ENCODE measurements at regions not wholly inside any gene's neighbourhood (a gene's known extent, or its start where the extent isn't known, plus 50 kb on each side); places are given as distances from the start of the nearest gene placed in this dataset.

DNA sequence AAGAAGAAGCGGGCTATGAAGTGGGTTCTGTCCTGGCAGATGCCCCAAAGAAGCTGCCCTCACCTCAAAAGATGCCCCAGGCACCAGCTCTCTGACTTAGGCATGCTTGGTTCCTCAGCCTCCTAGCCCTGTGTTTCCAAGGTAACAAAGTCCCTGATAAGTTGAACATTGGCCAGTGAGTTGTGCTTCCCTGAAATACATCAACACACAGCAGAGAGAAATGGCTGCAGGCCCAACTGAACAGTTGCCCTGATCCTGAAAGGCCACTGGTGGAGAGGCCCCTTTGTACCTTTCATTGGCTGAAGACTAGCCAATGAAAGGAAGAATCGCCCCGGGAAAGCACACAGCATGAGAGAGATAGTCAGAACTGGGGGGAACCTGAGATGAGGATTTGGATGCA is 169.9 kb upstream of the CTNNB1 start:
- TF ChIP-seq, protein P1, sequence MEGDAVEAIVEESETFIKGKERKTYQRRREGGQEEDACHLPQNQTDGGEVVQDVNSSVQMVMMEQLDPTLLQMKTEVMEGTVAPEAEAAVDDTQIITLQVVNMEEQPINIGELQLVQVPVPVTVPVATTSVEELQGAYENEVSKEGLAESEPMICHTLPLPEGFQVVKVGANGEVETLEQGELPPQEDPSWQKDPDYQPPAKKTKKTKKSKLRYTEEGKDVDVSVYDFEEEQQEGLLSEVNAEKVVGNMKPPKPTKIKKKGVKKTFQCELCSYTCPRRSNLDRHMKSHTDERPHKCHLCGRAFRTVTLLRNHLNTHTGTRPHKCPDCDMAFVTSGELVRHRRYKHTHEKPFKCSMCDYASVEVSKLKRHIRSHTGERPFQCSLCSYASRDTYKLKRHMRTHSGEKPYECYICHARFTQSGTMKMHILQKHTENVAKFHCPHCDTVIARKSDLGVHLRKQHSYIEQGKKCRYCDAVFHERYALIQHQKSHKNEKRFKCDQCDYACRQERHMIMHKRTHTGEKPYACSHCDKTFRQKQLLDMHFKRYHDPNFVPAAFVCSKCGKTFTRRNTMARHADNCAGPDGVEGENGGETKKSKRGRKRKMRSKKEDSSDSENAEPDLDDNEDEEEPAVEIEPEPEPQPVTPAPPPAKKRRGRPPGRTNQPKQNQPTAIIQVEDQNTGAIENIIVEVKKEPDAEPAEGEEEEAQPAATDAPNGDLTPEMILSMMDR (IDR thresholded peaks at IDR 0.05), result no peak
- TF ChIP-seq, protein P2, sequence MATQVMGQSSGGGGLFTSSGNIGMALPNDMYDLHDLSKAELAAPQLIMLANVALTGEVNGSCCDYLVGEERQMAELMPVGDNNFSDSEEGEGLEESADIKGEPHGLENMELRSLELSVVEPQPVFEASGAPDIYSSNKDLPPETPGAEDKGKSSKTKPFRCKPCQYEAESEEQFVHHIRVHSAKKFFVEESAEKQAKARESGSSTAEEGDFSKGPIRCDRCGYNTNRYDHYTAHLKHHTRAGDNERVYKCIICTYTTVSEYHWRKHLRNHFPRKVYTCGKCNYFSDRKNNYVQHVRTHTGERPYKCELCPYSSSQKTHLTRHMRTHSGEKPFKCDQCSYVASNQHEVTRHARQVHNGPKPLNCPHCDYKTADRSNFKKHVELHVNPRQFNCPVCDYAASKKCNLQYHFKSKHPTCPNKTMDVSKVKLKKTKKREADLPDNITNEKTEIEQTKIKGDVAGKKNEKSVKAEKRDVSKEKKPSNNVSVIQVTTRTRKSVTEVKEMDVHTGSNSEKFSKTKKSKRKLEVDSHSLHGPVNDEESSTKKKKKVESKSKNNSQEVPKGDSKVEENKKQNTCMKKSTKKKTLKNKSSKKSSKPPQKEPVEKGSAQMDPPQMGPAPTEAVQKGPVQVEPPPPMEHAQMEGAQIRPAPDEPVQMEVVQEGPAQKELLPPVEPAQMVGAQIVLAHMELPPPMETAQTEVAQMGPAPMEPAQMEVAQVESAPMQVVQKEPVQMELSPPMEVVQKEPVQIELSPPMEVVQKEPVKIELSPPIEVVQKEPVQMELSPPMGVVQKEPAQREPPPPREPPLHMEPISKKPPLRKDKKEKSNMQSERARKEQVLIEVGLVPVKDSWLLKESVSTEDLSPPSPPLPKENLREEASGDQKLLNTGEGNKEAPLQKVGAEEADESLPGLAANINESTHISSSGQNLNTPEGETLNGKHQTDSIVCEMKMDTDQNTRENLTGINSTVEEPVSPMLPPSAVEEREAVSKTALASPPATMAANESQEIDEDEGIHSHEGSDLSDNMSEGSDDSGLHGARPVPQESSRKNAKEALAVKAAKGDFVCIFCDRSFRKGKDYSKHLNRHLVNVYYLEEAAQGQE (IDR thresholded peaks at IDR 0.05; ENCODE audit: insufficient read depth in 1 of 2, low read depth in 2 of 2, low read length in 1 of 2), result no peak
